ENCODE measurements at regions not wholly inside any gene's neighbourhood (a gene's known extent, or its start where the extent isn't known, plus 50 kb on each side); places are given as distances from the start of the nearest gene placed in this dataset.

DNA sequence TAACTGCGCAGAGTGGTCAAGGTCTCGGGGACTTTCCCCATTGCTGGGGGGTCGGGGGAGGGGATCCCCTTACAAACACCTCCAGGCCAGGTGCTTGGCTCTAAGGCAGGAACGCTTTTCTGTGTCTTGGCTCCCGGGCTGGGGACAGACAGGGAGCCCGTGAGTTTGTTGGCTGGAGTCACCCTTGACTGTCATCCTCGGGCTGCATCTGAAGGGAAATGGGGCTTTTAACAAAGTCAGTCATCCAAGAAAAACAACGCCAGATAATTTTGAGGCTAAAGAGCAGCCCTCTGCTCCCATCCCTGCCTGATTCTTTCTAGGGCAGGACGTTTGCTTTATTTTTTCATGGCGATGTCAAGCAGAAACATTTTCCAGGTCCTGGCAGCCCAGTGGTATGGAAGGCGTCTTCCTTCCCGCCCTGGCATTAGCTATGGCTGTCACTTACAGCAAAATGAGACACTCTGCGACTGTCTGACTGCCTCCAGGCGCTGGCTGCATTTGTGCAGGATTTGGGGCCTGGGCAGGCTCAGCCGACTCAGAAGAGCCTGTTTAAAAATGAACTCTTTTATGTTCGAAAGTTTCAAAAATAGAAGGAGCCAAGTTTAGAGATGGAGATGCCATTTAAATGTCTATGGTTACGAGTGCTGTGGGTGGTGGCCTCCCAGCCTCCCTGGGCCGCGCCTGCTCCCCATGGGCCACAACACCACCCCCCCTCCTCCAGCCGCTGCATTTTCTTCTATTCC, 54.7 kb upstream of the TNS3 start:
- DNase-seq (ENCODE audit: low read depth), result no peak

DNA sequence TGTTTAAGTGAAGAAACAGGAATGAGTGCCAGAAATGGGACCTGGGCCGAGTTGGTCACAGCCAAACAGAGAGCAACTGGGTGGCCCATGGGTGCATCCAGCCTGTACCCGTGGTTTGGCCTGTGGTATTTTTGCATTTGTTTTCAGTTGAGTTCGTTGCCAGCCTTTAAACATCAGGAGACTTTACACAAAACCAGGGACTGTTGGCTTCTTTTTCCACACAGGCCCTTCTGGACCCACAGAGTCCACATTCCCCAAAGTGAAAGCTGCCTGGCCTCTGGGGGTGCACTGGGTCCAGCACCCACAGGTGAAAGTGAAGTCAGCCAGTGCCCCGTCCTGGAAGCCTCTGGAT, 54.1 kb upstream of the TNS3 start:
- no peak for DNase-seq (ENCODE audit: low read depth)

DNA sequence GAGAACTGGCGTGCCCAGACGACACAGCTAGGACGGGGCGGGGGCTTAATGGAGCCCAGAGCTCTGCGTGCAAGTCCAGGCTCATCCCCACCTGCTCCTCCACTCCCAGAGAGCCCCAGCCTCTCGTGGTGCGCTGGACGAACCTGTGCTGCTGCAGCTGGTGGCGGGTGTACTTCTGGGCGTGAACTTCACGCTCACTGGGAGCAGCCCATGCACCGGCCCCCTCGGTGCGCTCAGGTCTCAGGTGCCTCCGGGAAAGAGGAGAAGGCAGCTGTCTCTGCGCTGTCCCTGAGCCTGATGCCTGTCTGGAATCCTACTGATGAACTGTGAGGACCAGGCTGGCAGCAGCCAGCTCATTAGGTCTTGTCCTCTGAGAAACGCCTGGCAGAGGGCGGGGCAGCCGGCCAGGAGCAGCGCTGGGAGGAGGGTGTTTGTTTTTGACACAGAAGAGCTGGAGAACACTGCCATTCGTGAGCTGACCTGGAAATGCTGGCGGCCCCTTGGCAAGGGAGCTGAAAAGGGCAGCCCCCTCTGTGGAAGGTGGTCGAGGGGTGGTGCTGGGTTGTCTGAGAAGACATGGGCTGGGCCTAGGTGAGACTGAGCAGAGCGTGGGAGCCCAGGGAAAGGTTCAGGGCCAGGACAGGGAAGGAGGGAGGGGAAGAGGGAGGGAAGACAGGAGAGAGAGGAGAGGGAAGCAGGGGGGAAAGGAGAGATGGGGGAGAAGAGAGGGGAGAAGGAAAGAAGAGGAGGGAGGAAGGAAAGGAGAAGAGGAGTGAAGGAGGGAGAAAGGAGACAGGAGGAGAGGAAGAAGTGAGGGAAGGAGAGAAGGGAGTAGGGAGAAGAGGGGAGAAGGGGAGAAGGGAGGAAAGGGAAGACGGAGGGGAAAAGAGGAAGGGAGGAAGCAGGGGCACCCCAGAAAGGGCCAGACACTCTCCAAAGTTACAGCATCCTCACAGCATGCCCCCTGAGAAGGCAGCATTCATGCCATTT, 53.5 kb upstream of the TNS3 start:
- no peak for DNase-seq (ENCODE audit: low read depth)

DNA sequence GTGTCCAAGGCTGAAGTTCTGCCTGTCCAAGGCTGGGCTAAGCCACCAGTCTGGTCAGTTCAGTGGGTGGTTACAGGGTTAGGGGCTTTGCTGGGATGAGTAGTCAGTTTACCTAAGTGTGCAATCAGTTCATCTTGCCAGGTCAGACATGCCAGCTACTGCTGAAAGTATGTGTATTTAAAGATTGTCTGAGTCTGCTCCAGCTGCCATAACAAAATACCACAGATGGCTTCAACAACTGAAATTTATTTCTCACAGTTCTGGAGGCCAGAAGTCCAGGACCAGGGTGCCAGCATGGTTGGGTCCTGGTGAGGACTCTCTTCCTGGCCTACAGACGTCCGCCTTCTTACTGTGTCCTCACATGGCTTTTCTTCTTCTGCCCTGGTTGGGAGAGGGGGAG, 52.4 kb upstream of the TNS3 start:
- DNase-seq (ENCODE audit: low read depth), result no peak

DNA sequence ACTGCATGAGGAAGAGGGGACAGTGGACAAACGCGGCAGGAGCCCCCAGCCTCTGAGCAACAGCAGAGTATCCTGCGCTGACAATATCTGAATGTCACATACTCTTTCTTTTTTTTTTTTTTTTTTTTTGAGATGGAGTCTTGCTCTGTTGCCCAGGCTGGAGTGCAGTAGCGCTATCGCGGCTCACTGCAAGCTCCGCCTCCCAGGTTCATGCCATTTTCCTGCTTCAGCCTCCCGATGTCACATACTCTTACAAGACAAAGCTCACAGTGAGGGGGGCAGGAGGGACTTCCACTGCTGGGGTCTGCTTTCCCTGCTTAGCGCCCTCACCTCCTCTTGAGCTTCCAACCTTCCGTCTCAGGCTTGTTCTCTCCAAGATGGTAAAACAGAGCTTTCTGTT, 51.2 kb upstream of the TNS3 start:
- DNase-seq (ENCODE audit: low read depth), result no peak

Data from GM04503 (cell line).